H4 (cell line): ENCODE measurements at regions not wholly inside any gene's neighbourhood (a gene's known extent, or its start where the extent isn't known, plus 50 kb on each side); places are given as distances from the start of the nearest gene placed in this dataset.
"Not testable (repeated sequence)": the region's sequence is repeated elsewhere in the genome, so short reads cannot be mapped to it uniquely, and the experiment has no call there.

Experiments used
- DNase-seq: peaks from one replicate; pipeline ENCODE4 v3.0.0-alpha.2; 2015; ENCODE audit warnings: low spot score

GRCh38 chr13:65943708-65944107 is 1286.4 kb downstream of the PCDH9 start:
- no peak for DNase-seq

- no peak for DNase-seq
Observed at GRCh38 chr13:65943024-65943423, 1287.1 kb downstream of the PCDH9 start.

GRCh38 chr13:65940720-65941119 is 1289.4 kb downstream of the PCDH9 start:
- DNase-seq, result no peak

GRCh38 chr13:65937251-65937650 is 1292.9 kb downstream of the PCDH9 start:
- DNase-seq, result no peak

GRCh38 chr13:65936249-65936648 is 1293.9 kb downstream of the PCDH9 start:
- DNase-seq, result no peak

GRCh38 chr13:65932587-65933239 is 1297.4 kb downstream of the PCDH9 start:
- no peak for DNase-seq

- no peak for DNase-seq
Observed at GRCh38 chr13:65932013-65932412, 1298.1 kb downstream of the PCDH9 start.

- DNase-seq, result peak; percentile 8
Observed at GRCh38 chr13:65929436-65929835, 1300.7 kb downstream of the PCDH9 start.

- DNase-seq, result peak; percentile 8
Observed at GRCh38 chr13:65926750-65927171, 1303.4 kb downstream of the PCDH9 start.

- DNase-seq, result not testable (repeated sequence)
Observed at GRCh38 chr13:65922846-65923245, 1307.3 kb downstream of the PCDH9 start.

DNA sequence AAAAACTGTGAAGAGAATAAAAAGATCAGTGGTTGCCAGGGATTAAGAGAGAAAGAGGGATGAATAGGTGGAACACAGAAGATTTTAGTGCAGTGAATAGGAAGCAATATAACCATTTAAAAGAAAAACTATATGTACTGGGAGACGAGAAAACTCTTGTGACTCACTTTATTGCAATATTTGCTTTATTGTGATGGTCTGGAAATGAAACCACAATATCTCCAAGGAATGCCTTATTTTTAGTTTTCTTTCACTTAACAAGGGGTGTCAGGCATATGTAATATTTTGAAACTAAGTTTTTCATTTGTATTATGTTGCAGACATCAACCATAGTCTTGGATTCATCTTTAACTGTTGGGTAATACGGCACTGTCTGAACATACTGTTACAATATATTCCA is 1308.2 kb downstream of the PCDH9 start:
- no peak for DNase-seq

DNA sequence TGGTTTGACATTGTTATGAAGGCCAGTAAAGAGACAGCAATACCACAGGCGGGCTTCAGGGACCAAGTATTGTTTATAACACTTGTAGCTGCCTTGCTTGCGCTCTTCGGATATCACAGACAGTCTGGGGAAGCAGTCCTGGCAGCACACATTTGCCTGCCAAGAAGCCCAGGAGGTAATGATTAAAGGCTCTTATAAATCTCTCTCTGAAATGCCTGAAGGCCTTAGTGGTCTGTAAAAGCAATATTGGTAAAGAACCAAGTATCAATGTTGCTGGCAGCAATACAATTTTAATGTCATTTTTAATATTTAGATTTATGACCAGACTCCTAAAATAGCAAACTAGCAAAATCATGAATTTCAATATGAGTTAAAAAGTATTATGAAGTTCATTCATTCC is 1312.4 kb downstream of the PCDH9 start:
- no peak for DNase-seq

DNA sequence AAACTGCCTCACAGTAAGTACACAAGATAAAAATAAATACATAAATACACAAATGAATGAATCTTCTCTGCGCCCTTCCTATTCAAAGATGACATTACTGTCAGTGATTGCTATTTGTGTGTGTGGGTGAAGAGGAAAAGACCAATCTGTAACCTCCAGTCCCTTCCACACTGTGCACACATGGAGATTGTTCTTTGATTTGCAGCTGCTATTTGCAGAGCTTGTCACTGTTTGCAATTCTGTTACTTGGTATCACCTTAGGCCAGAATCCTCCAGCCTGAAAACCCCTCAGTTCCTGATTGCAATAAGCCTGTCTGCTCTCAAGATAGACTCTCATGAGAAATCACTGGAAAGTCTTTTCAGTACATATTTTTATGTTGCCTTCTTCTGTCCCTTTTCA is 1314.9 kb downstream of the PCDH9 start:
- no peak for DNase-seq

- DNase-seq, result no peak
Observed at GRCh38 chr13:65914716-65915115, 1315.4 kb downstream of the PCDH9 start.

DNA sequence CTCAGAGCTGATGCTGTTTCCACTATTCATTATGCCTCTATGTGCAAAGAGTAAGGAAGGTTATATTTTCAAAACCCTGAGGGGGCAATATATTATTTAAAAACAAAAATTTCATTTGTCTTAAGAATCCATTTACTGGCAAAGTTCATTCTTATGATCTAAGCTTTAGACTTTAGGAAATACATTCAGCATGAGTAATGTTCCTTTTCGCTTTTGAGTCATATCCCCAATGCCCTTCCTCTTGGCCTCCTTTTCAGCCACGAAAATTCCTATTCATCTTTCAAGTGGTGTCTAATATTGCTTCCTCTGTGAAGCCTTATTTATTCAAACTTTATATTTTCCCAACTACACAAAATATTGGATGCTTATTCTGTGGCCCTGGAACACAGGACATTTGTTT is 1317.0 kb downstream of the PCDH9 start:
- no peak for DNase-seq

GRCh38 chr13:65912516-65912915 is 1317.6 kb downstream of the PCDH9 start:
- DNase-seq, result no peak

- no peak for DNase-seq
Observed at GRCh38 chr13:65911546-65912193, 1318.5 kb downstream of the PCDH9 start.

DNA sequence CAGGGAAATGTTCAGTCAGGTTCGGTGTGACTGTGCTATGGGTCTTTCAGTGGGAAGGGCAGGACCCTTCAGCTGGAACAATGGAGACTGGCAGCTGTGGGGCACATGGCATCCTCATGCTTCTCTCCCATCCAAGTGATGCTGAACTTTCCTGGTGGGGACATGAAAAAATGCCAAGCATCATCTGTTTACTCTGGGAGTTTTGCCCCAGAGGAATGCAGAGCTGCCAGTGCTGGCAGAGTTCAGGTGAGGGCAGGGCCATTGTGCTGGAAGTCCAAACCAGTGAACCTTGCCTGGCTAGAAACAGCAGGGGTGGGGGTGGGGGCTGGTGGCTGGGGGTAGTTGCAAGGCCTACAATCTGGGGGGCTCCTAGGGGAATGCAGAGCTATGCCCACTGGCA is 1320.6 kb downstream of the PCDH9 start:
- no peak for DNase-seq

DNA sequence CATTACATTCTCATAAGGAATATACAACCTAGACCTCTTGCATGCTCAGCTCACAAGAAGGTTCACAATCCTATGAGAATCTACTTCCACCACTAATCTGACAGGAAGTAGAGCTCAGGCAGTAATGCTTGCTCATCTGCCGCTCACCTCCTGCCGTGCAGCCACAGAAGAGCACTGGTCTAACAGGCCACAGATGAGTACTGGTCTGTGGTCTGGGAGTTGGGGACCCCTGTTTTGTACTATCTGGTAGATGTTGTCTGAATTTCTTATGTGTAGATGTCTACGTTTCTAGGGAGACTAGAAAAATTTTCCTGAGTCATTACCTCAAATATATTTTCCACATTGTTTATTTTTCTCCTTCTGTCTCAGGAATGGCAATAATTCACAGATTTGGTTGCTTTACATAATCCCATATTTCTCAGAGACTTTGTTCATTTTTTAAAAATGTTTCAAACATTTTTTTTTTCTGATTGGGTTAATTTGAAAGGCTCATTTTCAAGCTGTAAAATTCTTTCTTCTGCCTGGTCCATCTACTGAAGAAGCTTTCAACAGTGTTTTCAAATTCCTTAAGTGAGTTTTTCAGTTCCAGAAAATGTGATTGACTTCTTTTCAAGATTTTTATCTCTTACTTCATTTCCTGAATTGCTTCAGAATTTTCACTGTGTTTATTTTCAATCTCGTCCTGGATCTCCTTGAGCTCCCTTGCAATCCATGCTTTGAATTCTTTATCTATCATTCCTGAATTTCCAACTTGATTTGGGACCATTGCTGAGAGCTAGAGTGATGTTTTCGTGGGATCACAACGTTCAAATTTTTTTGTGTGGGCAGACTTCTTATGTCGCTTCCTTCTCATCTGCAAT is 1322.2 kb downstream of the PCDH9 start:
- DNase-seq, result no peak

- no peak for DNase-seq
Observed at GRCh38 chr13:65901723-65902122, 1328.4 kb downstream of the PCDH9 start.

DNA sequence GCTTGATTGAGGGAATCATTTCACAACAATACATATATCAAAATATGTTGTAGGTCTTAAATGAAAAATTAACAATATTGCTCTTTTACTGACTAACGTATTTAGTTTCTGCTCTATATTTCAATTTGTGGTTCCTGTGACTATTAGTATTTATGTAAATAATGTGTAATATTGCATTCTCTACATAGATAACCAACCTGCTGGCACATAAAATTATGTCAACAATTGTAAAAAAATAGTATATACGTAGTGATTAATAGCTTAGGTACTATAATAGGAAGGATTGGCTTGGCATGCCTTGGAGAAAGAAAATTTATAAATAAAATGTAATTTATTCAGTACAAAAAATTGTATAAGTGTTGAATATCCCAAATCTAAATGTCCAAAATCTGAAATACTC is 1336.1 kb downstream of the PCDH9 start:
- no peak for DNase-seq

DNA sequence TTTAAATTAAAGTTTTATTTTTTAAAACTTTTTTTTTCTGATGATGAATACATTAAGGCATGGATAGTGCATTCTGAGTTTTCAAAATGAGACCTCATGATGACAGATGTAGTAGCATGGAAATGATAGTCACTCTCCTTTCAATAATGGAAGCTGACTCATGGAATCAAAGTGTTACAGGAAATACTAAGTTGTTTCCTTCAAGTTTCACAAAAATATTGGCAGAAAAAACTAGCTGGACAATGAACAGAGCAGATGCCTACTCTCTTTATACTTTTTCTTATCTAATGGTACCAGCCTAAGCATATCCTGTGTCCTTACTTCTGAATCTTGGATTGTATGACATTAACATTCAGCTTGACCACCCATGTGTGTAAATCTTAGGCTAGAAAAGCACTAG is 1337.3 kb downstream of the PCDH9 start:
- no peak for DNase-seq

DNA sequence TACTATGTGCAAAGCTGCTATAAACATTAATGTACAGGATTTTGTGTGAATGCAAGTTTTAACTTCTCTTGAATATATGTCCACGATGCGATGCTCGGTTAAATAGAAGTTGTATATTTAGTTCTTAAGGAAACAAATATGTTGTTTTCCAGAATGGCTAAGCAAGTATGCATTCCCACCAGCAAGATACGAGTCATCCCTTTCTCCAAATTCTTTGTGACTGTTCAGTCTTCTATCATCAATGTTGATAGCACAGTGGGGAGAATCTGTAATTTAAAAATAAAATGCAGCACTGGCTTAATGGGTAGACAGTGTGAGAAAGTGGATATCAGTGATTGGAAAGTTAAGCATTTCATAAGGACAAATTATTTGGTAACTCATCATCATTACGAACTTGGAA is 1340.8 kb downstream of the PCDH9 start:
- no peak for DNase-seq
